ENCODE measurements at regions not wholly inside any gene's neighbourhood (a gene's known extent, or its start where the extent isn't known, plus 50 kb on each side); places are given as distances from the start of the nearest gene placed in this dataset.

GRCh38 chr13:68713394-68713793 is 1394.2 kb upstream of the ATXN8OS start:
- no peak overlapping the region for H2AFZ ChIP-seq (ENCODE audit: low read length)
- CTCF ChIA-PET (ENCODE audit: partially characterized antibody) = no interaction called here
- H3K18ac ChIP-seq (ENCODE audit: extremely low read depth, low read length) = no peak overlapping the region
- H3K56ac ChIP-seq (replicated peaks; ENCODE audit: insufficient read length, low read depth, low read length) = no peak overlapping the region
- H2BK120ac ChIP-seq (replicated peaks; ENCODE audit: low read depth, low read length) = no peak overlapping the region
- no peak overlapping the region for H4K8ac ChIP-seq (ENCODE audit: extremely low read depth, insufficient read depth, low read length)
- H2BK5ac ChIP-seq (ENCODE audit: low read depth, low read length) = no peak overlapping the region
- no peak overlapping the region for H2BK20ac ChIP-seq (ENCODE audit: low read length)
- peaks cover 0 to 5% (median 2%) of the 10 kb centered on the region in 4 experiments; a peak in 3 of 7 replicates for H3K4me1 ChIP-seq (replicated peaks in 1 of 4; ENCODE audit: control insufficient read depth in 3 of 4, insufficient read depth in 4 of 4, low read length in 3 of 4)
- FAIRE-seq (peak; percentile 99), DNase-seq (ENCODE audit: low read depth in 1 of 2, low spot score in 2 of 2) (peak in 1 of 2 experiments; percentile 62)
- H3K4me2 ChIP-seq (ENCODE audit: insufficient read depth in 1 of 2, low read depth in 2 of 2, low read length in 2 of 2) = peak overlapping the region in 1 of 2 experiments; percentile 54; a peak in 2 of 4 replicates
- H2AK5ac ChIP-seq (ENCODE audit: low read depth, low read length) = no peak overlapping the region
- POLR2A ChIA-PET (ENCODE audit: partially characterized antibody) = no interaction called here
- H3K14ac ChIP-seq (ENCODE audit: insufficient read length) = no peak overlapping the region
- WGBS, 2 experiments (ENCODE audit: extremely low coverage in 1 of 2, insufficient coverage in 1 of 2, insufficient read length in 1 of 2, insufficient replicate concordance in 2 of 2, low coverage in 1 of 2, low lambda C conversion rate in 2 of 2, missing lambda C conversion rate in 1 of 2) = 5% methylated on average over 1 of the region's 1 CpG; no CpG with 5 or more reads in 1 of the 2 experiments
- H4K20me1 ChIP-seq (replicated peaks in 1 of 2; ENCODE audit: control insufficient read depth in 1 of 2, insufficient read depth in 2 of 2, low read length in 2 of 2) = no peaks in the 10 kb centered on the region
- H3K9me3 ChIP-seq (ENCODE audit: insufficient read depth in 2 of 2, low read depth in 1 of 2, low read length in 1 of 2) = no peaks in the 10 kb centered on the region
- peak overlapping the region in 2 of 4 experiments; percentile 10 to 45; a peak in 2 of 8 replicates for H3K4me3 ChIP-seq (ENCODE audit: extremely low read depth in 1 of 4, insufficient read depth in 2 of 4, low read depth in 3 of 4, low read length in 4 of 4)
- H3K27me3 ChIP-seq (replicated peaks in 1 of 4; ENCODE audit: control insufficient read depth in 3 of 4, extremely low read depth in 1 of 4, insufficient read depth in 3 of 4, low read length in 3 of 4) = no peaks in the 10 kb centered on the region; a peak in 2 of 7 replicates
- H3K36me3 ChIP-seq (ENCODE audit: control insufficient read depth in 2 of 4, insufficient read depth in 4 of 4, low read length in 3 of 4) = no peaks in the 10 kb centered on the region
- H3K9ac ChIP-seq (replicated peaks in 1 of 4; ENCODE audit: extremely low read depth in 1 of 4, low read depth in 3 of 4, low read length in 3 of 4) = no peak overlapping the region
- H3K23me2 ChIP-seq (ENCODE audit: low read depth, low read length) = no peaks in the 10 kb centered on the region
- no peak overlapping the region for H3K4ac ChIP-seq (replicated peaks; ENCODE audit: insufficient read length, low read depth, low read length)
- no peaks in the 10 kb centered on the region for H3K79me2 ChIP-seq (ENCODE audit: control insufficient read depth in 1 of 2, insufficient read depth in 2 of 2, low read length in 2 of 2)
- H3K23ac ChIP-seq (ENCODE audit: insufficient read length) = no peak overlapping the region
- no peak overlapping the region for H4K5ac ChIP-seq (ENCODE audit: insufficient read length, low read depth, low read length)
- H3K79me1 ChIP-seq (ENCODE audit: low read depth, low read length) = no peaks in the 10 kb centered on the region
- H2BK12ac ChIP-seq (ENCODE audit: low read depth, low read length) = no peak overlapping the region
- H4K91ac ChIP-seq (replicated peaks; ENCODE audit: insufficient read length, low read length) = no peak overlapping the region
- H3K27ac ChIP-seq (ENCODE audit: low read depth, low read length) = no peak overlapping the region
- no peak overlapping the region for H2BK15ac ChIP-seq (ENCODE audit: low read length)
- TF ChIP-seq CBX8 (IDR thresholded peaks at IDR 0.05; ENCODE audit: borderline replicate concordance, low read depth, low read length) (no peak), HDAC2 (IDR thresholded peaks at IDR 0.05; ENCODE audit: borderline replicate concordance in 1 of 2, low read depth in 2 of 2, low read length in 2 of 2) (peak in 1 of 2 experiments; percentile 57; a peak in 1 of 4 replicates), TEAD4 (IDR thresholded peaks at IDR 0.05; ENCODE audit: low read depth, low read length) (peak; percentile 98), POLR2AphosphoS5 (IDR thresholded peaks at IDR 0.05; ENCODE audit: low read depth, low read length) (peak; percentile 45; the same call in 1 of the 2 replicates), POU5F1 (IDR thresholded peaks at IDR 0.05; ENCODE audit: low read depth, low read length) (peak; percentile 77), SP4 (IDR thresholded peaks at IDR 0.05; ENCODE audit: low read length) (no peak), EP300 (IDR thresholded peaks at IDR 0.05; ENCODE audit: borderline replicate concordance in 1 of 2, low read depth in 2 of 2, low read length in 2 of 2) (peak in 1 of 2 experiments; percentile 67; a peak in 1 of 3 replicates), RAD21 (IDR thresholded peaks at IDR 0.05 in 1 of 2, conservative IDR thresholded peaks at IDR 0.05 in 1 of 2; ENCODE audit: low read depth in 2 of 2, low read length in 2 of 2) (no peak), JUND (IDR thresholded peaks at IDR 0.05; ENCODE audit: low read length) (peak; percentile 85), SP1 (IDR thresholded peaks at IDR 0.05; ENCODE audit: low read depth, low read length) (peak; percentile 63), CEBPB (IDR thresholded peaks at IDR 0.05; ENCODE audit: low read depth, low read length) (0 out of 2 replicates have a peak, but pooled peaks have one; percentile 17), SUZ12 (IDR thresholded peaks at IDR 0.05; ENCODE audit: low read length) (no peak), KDM1A (IDR thresholded peaks at IDR 0.05; ENCODE audit: borderline replicate concordance, low read length) (no peak)
- TF ChIP-seq, protein P1, sequence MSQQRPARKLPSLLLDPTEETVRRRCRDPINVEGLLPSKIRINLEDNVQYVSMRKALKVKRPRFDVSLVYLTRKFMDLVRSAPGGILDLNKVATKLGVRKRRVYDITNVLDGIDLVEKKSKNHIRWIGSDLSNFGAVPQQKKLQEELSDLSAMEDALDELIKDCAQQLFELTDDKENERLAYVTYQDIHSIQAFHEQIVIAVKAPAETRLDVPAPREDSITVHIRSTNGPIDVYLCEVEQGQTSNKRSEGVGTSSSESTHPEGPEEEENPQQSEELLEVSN (IDR thresholded peaks at IDR 0.05) = no peak

Measured in H1 (cell line).